Right lung (tissue), 2 donors: ENCODE measurements at regions not wholly inside any gene's neighbourhood (a gene's known extent, or its start where the extent isn't known, plus 50 kb on each side); places are given as distances from the start of the nearest gene placed in this dataset.

Experiments used
- DNase-seq, 2 donors: peaks; one replicate each; pipeline ENCODE4 v3.0.0-alpha.2; 2013

DNA sequence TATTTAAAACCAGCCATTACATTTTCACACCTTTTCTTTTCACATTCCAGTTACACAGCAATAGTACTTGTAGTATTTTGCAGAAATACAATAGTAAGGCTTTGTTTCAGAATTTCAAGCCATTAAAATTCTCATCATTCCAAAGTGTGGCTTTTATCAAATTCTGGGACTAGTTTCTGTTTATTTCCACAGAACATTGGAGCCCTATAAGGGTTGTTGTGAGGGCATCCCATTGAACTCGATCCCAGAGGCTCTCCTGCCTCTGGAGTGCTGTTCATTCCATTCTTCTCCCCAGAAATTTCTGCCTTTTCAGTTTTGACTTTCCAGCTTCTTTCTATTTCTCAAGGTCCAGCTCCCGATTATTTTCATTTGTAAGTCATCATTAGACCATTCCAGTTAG, 645.5 kb downstream of the ADGRL2 start:
- DNase-seq = peak in 1 of 2 donors; percentile 23

DNA sequence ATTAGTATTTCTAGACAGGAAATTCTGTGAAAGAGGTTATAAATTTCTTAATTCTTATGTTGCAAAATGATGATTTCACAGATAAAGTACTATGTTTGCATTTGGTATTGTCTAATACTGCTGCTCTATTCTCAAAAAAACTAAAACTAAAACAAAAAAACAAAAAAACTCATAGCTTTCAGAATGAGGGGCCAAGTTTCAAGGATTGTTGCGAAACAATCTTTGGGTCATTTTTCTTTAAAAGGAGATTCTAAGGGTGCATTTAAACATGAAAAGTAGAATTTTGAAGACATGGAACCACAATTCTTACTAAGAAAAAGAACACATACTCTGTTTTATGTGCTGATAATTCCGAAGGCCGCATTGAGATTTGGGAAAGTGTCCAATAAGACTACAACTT, 645.1 kb downstream of the ADGRL2 start:
- peak; percentile 38 to 40 for DNase-seq

- no peak for DNase-seq
These were observed 644.4 kb downstream of the ADGRL2 start for GRCh38 chr1:82445132-82445531.

GRCh38 chr1:82441402-82441801, 640.7 kb downstream of the ADGRL2 start:
- DNase-seq = no peak

- no peak for DNase-seq
These were observed 622.6 kb downstream of the ADGRL2 start for GRCh38 chr1:82423174-82423815.

- no peak for DNase-seq
These were observed 621.0 kb downstream of the ADGRL2 start for GRCh38 chr1:82421782-82422181.

- no peak for DNase-seq
These were observed 619.9 kb downstream of the ADGRL2 start for GRCh38 chr1:82420584-82420983.

DNA sequence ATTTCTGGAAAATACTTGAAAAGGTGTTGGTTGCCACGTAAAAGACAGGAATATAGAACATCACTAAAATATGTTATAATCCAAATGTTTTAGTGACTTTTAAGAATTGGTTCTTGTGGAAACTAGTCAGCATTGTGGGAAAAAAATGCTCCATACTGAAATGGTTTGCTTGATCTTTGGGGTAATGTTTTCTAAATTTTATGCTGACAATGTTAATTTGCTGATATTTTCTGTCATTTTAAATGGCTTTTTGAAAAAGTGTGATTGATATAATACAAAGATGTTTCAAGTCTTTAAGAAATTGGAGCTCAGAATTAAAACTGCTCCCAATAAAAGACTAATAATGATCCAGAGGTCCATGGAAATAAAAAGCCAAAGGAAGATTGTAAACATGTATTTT, 610.9 kb downstream of the ADGRL2 start:
- no peak for DNase-seq

GRCh38 chr1:82405333-82405732, 604.6 kb downstream of the ADGRL2 start:
- no peak for DNase-seq

DNA sequence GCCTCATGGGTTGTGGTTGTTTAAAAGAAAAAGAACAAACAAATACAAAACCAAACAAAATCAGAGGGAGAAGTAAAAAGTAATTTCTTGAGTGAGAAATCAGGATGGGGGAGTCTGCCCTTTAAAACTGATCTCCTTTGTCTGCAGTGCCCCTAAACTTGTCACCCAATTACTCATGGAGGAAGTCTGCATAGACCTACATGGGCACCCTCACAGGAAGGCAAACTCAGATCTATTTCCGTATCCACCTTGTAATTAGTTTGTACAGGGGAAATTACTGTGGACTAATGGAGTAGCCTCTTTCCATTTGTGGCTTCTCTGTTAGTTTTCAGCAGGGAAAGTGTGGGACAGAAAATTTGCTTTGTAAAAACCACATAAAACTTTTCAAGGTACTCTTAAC, 600.4 kb downstream of the ADGRL2 start:
- no peak for DNase-seq

- DNase-seq = no peak
These were observed 599.8 kb downstream of the ADGRL2 start for GRCh38 chr1:82400521-82400920.

DNA sequence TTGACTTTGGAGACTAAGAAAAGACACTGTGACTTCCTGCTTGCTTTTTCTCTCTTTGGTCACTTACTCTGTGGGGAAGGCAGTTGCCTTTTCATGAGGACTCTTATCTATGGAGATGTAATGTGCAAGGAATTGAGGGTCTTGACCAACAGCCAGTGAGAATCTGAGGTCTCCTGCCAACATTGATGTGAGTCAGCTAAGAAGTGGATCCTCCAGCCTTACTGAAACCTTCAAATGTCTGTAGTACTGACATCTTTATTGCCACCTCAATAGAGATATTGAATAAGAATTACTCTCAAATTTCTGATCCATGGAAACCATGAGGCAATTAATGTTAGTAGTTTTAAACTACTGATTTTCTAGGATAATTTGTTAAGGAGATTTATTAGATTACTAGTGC, 598.4 kb downstream of the ADGRL2 start:
- DNase-seq = no peak

DNA sequence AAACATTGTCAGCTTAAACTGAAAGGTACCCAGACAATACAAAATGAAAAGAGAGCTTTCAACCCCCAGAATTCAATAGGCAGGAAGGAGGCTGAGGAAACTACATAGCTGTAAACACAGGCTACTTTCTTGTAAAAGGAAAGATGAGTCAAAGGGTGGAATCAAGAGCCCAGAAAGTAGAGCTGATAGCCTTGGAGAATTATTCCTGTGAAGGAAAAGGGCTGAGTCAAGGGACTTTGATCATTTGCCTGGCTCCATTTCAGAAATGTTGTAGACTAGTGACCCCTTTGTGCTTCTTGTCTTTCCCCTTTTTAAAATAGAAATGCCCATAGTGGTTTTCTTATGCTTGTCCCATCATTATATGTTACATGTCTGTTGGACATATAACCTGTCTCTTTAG, 597.6 kb downstream of the ADGRL2 start:
- no peak for DNase-seq

- DNase-seq = no peak
These were observed 594.7 kb downstream of the ADGRL2 start for GRCh38 chr1:82395440-82395839.

GRCh38 chr1:82392946-82393345, 592.2 kb downstream of the ADGRL2 start:
- no peak for DNase-seq

DNA sequence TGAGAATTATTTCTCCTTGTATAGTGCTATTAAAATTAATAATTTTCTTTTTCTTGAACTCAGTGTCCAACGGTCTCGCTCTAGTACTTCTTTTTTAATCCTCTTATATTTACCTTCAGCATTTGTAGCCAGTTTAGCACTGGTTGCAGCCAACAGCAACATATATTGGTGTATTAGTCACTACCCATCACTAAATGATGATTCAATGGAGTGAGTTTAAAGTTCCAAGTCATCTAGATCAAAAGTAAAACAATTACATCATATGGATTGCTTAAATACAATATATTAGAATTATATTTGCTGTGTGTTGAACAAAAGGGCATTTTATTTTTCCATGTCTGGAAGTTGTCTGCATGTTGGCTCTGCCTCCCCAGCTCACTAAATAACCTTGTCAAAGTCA, 591.8 kb downstream of the ADGRL2 start:
- no peak for DNase-seq

- DNase-seq = peak; percentile 41 to 48
These were observed 591.0 kb downstream of the ADGRL2 start for GRCh38 chr1:82391712-82392111.

DNA sequence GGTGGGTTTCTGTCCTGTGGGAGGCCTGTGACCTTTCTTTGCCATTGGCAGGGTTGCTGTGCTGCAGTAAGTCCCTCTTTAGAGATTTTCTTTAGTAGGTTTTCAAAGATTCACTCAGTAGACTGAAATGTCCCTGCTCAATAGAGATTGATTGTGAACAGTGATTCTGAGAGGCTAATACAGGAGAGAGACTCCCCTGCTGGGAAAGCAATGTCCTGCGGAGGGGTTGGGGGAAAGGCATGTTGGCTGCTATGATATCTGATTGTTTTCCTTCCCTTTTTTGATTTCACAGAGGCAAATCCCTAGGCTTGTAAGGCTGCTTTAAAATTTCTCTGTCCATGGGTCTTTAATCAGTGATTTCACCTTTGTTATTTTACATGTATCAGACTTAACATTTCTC, 589.9 kb downstream of the ADGRL2 start:
- no peak for DNase-seq

DNA sequence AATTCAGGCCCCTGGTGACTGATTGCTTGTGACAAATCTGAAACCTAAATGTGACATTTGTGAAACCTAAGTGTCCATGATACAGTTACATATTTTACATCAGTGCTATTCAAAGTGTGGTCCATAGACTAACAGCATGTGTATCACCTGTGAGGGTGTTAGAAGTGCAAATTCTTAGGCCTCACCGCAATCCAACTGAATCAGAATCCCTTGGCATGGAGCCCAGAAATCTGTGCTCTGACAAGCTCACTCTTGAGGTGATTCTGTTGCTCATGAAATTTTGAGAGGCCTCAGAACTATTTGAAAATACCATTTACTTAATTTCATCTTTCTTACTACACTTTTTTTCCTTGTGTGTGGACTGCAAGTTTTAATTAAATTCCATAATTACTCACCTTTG, 587.9 kb downstream of the ADGRL2 start:
- no peak for DNase-seq

- no peak for DNase-seq
These were observed 586.3 kb downstream of the ADGRL2 start for GRCh38 chr1:82387012-82387366.

- DNase-seq = no peak
These were observed 585.8 kb downstream of the ADGRL2 start for GRCh38 chr1:82386365-82387011.

GRCh38 chr1:82384776-82385175, 584.0 kb downstream of the ADGRL2 start:
- peak in 1 of 2 donors; percentile 38 for DNase-seq

GRCh38 chr1:82377201-82377884, 576.6 kb downstream of the ADGRL2 start:
- no peak for DNase-seq
